ENCODE measurements at regions not wholly inside any gene's neighbourhood (a gene's known extent, or its start where the extent isn't known, plus 50 kb on each side); places are given as distances from the start of the nearest gene placed in this dataset.
A peak's percentile ranks its signal among the peaks of the same experiment; 100 is the strongest.

DNA sequence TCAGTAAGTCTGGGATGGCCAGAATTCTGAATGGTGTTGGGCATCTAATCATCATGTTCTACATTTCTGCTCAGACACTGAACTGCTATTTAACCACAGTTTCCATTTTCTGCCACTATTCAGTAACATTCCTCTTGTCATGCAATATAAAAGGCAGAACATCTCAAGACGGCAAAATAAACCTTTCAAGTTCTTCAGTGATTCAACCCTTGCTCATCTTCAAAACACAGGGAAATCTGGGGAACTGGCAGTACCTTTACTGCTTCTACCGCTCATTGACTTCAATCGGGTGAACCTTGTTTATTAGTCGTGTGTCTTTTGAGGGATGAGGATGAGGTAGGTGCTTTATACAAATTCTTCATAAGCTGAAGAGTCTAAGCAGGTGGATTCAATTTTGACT is 184.7 kb upstream of the ANK3 start:
- DNase-seq: no peak
- Histone ChIP-seq H3K4me1 (ENCODE audit: control extremely low read depth in 1 of 4, control insufficient read depth in 4 of 4, insufficient read depth in 4 of 4, low read length in 3 of 4) (peaks cover 0 to 9% (median 6%) of the 10 kb centered on the region in 4 experiments), H3K4me3 (ENCODE audit: control insufficient read depth in 1 of 7, extremely low read depth in 1 of 7, insufficient read depth in 4 of 7, low read depth in 2 of 7, low read length in 6 of 7) (no peak overlapping the region), H3K36me3 (ENCODE audit: control insufficient read depth in 4 of 4, insufficient read depth in 4 of 4, low read length in 3 of 4) (no peaks in the 10 kb centered on the region), H3K27ac (ENCODE audit: insufficient read depth in 1 of 2, low read depth in 1 of 2, low read length in 2 of 2, poor library complexity in 1 of 2, severe bottlenecking in 2 of 2) (no peak overlapping the region), H3K9me3 (ENCODE audit: control extremely low read depth in 1 of 5, control insufficient read depth in 4 of 5, insufficient read depth in 2 of 5, low read depth in 1 of 5, low read length in 4 of 5) (peaks cover 0 to 3% (median 0%) of the 10 kb centered on the region in 5 experiments), H3K27me3 (replicated peaks in 2 of 5; ENCODE audit: control insufficient read depth in 4 of 5, insufficient read depth in 5 of 5, low read length in 4 of 5) (no peaks in the 10 kb centered on the region)
- ChIA-PET POLR2A (no interaction called here), CTCF (no interaction called here)
- 100% methylated on average over 1 of the region's 4 CpGs for WGBS (ENCODE audit: insufficient coverage)

DNA sequence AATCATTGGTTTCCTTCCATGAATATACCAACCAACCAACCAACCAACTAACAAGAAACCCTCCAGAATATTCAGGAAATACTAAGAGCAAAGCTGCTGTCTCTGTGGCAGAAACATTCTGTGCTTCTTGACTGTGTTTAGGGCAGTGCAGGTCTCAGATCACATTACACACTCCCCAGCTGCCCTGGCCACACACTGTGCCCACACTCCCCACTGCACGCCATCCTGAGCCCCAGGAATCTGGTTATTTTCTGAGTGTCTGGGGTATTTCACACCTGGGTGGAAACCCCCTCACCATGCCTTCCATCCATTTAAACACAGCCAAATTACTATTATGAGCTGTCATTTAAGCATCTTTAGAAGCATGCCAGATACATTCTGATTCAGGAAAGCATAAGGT is 183.7 kb upstream of the ANK3 start:
- peak in 1 of 3 donors; percentile 34 for DNase-seq
- H3K27ac ChIP-seq (ENCODE audit: insufficient read depth in 1 of 2, low read depth in 1 of 2, low read length in 2 of 2, poor library complexity in 1 of 2, severe bottlenecking in 2 of 2): no peak overlapping the region
- no peak overlapping the region for H3K4me3 ChIP-seq (ENCODE audit: control insufficient read depth in 1 of 7, extremely low read depth in 1 of 7, insufficient read depth in 4 of 7, low read depth in 2 of 7, low read length in 6 of 7)

DNA sequence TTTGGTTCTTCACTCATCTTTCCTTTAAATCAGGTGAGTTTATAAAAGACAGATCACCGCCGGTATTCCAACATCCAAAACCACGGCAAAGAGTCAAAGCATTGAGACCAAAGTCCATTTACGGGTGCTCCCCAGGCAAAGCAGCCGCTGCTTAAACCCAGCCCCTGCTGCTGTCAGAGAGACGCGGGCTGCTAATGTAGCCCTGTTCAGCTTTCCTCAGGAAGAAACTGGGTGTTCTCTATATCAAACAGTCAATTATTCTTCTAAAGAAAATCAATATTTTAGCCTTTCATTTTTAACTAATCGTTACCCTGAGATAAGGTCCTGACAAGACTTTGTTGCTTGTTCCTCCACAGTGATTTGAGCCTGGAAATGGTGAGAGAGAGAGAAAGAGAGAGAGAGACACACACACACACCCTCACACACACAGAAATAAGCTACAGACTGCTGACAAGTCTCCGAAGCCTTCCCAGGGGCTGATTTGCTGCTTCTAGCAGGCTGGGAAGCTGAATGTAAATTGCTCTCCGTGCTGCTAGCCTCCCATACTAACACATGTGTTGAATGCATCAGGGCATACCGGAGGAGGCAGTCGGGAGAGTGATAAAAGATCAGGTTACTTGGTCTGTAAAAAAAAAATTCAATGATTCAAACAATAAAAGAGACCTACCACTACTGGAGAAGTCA is 183.0 kb upstream of the ANK3 start:
- Histone ChIP-seq H3K36me3 (ENCODE audit: control insufficient read depth in 4 of 4, insufficient read depth in 4 of 4, low read length in 3 of 4) (no peaks in the 10 kb centered on the region), H3K4me1 (ENCODE audit: control extremely low read depth in 1 of 4, control insufficient read depth in 4 of 4, insufficient read depth in 4 of 4, low read length in 3 of 4) (peaks cover 0 to 9% (median 6%) of the 10 kb centered on the region in 4 experiments), H3K27ac (ENCODE audit: insufficient read depth in 1 of 2, low read depth in 1 of 2, low read length in 2 of 2, poor library complexity in 1 of 2, severe bottlenecking in 2 of 2) (peak overlapping the region in 1 of 2 experiments; percentile 62), H3K27me3 (replicated peaks in 2 of 5; ENCODE audit: control insufficient read depth in 4 of 5, insufficient read depth in 5 of 5, low read length in 4 of 5) (no peaks in the 10 kb centered on the region), H3K4me3 (ENCODE audit: control insufficient read depth in 1 of 7, extremely low read depth in 1 of 7, insufficient read depth in 4 of 7, low read depth in 2 of 7, low read length in 6 of 7) (peak overlapping the region in 6 of 7 experiments; percentile 53 to 81 (median 64)), H3K9me3 (ENCODE audit: control extremely low read depth in 1 of 5, control insufficient read depth in 4 of 5, insufficient read depth in 2 of 5, low read depth in 1 of 5, low read length in 4 of 5) (peaks cover 0 to 5% (median 1%) of the 10 kb centered on the region in 5 experiments)
- 1% methylated on average over 9 of the region's 12 CpGs for WGBS (ENCODE audit: insufficient coverage)
- ChIA-PET POLR2A (interaction anchor here (0.5 kb wide), 1 partner anchor 852 kb away, joined by 3 read pairs; no protein-coding TSS in a partner anchor), CTCF (interaction anchor here (1.9 kb wide), 1 partner anchor 9 kb away, joined by 4 read pairs; no protein-coding TSS in a partner anchor)
- DNase-seq: peak; percentile 14 to 73 (median 54)

More for the DNA sequence above, 183.7 kb upstream of the ANK3 start:
- Histone ChIP-seq H3K4me1 (ENCODE audit: control extremely low read depth in 1 of 4, control insufficient read depth in 4 of 4, insufficient read depth in 4 of 4, low read length in 3 of 4) (peaks cover 0 to 9% (median 6%) of the 10 kb centered on the region in 4 experiments), H3K9me3 (ENCODE audit: control extremely low read depth in 1 of 5, control insufficient read depth in 4 of 5, insufficient read depth in 2 of 5, low read depth in 1 of 5, low read length in 4 of 5) (peaks cover 0 to 3% (median 0%) of the 10 kb centered on the region in 5 experiments), H3K36me3 (ENCODE audit: control insufficient read depth in 4 of 4, insufficient read depth in 4 of 4, low read length in 3 of 4) (no peaks in the 10 kb centered on the region), H3K27me3 (replicated peaks in 2 of 5; ENCODE audit: control insufficient read depth in 4 of 5, insufficient read depth in 5 of 5, low read length in 4 of 5) (no peaks in the 10 kb centered on the region)
- ChIA-PET CTCF (interaction anchor here (1.9 kb wide), 1 partner anchor 10 kb away, joined by 4 read pairs; no protein-coding TSS in a partner anchor), POLR2A (no interaction called here)
- no CpG with 5 or more reads among the region's 1 CpG for WGBS (ENCODE audit: insufficient coverage)

DNA sequence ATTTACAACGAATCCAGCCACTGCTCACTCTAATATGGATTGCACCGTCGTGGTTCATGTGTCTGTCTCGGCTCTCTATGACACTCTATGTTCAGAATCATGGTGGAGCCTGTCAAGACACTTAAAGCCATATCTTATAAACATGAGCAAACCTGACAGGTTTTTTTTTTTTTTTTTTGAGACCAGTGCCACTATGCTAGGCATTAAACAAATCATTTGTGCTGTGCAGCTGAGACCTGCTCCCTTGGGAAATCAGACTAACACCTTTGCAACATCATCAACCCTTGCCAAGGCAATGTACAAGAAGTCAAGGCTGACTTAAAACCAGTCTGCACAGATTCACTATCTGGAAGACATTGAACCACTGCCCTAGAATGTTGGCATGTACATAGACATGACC is 181.2 kb upstream of the ANK3 start:
- CTCF ChIA-PET: interaction anchor here (0.6 to 0.8 kb wide), 2 partner anchors 12 to 62 kb away, joined by 3 read pairs; no protein-coding TSS in a partner anchor
- WGBS (ENCODE audit: insufficient coverage): 93% methylated on average over 4 of the region's 4 CpGs
- Histone ChIP-seq H3K4me3 (ENCODE audit: control insufficient read depth in 1 of 7, extremely low read depth in 1 of 7, insufficient read depth in 4 of 7, low read depth in 2 of 7, low read length in 6 of 7) (no peak overlapping the region), H3K36me3 (ENCODE audit: control insufficient read depth in 4 of 4, insufficient read depth in 4 of 4, low read length in 3 of 4) (no peaks in the 10 kb centered on the region), H3K27me3 (replicated peaks in 2 of 5; ENCODE audit: control insufficient read depth in 4 of 5, insufficient read depth in 5 of 5, low read length in 4 of 5) (no peaks in the 10 kb centered on the region), H3K27ac (ENCODE audit: insufficient read depth in 1 of 2, low read depth in 1 of 2, low read length in 2 of 2, poor library complexity in 1 of 2, severe bottlenecking in 2 of 2) (no peak overlapping the region), H3K9me3 (ENCODE audit: control extremely low read depth in 1 of 5, control insufficient read depth in 4 of 5, insufficient read depth in 2 of 5, low read depth in 1 of 5, low read length in 4 of 5) (peaks cover 3 to 16% (median 6%) of the 10 kb centered on the region in 5 experiments), H3K4me1 (ENCODE audit: control extremely low read depth in 1 of 4, control insufficient read depth in 4 of 4, insufficient read depth in 4 of 4, low read length in 3 of 4) (peaks cover 0 to 6% (median 1%) of the 10 kb centered on the region in 4 experiments)
- POLR2A ChIA-PET: no interaction called here
- DNase-seq: no peak

DNA sequence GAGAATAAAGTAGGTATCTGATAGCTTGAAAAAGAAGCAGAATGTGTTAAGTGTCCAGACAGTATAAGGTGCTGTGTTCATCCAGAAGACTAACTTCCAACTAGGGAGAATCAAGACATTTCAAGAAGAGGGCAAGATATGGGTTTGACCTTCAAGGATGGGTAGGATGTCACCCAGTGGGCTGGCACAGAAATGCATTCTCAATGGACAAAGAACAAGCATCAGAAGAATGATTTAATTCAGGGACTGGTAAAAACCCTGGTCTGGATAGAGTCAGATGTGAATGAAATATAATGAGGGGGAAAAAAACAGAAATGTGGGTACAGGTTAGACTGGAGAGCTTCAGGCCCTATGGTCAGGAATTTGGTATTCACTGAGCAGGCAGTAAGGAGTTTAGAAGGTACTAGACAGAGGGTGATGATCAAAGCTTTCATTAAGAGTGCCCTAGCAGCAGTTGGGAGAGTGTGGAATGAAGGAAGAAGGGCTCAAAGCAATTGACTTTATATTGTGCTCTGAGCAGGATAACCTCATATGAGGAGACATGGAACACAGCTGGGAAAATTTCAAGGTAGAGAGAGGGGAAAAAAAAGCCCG is 180.7 kb upstream of the ANK3 start:
- Histone ChIP-seq H3K9me3 (ENCODE audit: control extremely low read depth in 1 of 5, control insufficient read depth in 4 of 5, insufficient read depth in 2 of 5, low read depth in 1 of 5, low read length in 4 of 5) (peaks cover 3 to 19% (median 8%) of the 10 kb centered on the region in 5 experiments), H3K4me3 (ENCODE audit: control insufficient read depth in 1 of 7, extremely low read depth in 1 of 7, insufficient read depth in 4 of 7, low read depth in 2 of 7, low read length in 6 of 7) (no peak overlapping the region), H3K4me1 (ENCODE audit: control extremely low read depth in 1 of 4, control insufficient read depth in 4 of 4, insufficient read depth in 4 of 4, low read length in 3 of 4) (peaks cover 0 to 5% (median 1%) of the 10 kb centered on the region in 4 experiments), H3K27me3 (replicated peaks in 2 of 5; ENCODE audit: control insufficient read depth in 4 of 5, insufficient read depth in 5 of 5, low read length in 4 of 5) (no peaks in the 10 kb centered on the region), H3K27ac (ENCODE audit: insufficient read depth in 1 of 2, low read depth in 1 of 2, low read length in 2 of 2, poor library complexity in 1 of 2, severe bottlenecking in 2 of 2) (no peak overlapping the region), H3K36me3 (ENCODE audit: control insufficient read depth in 4 of 4, insufficient read depth in 4 of 4, low read length in 3 of 4) (no peaks in the 10 kb centered on the region)
- DNase-seq: no peak
- ChIA-PET POLR2A (no interaction called here), CTCF (no interaction called here)
- 100% methylated on average over 1 of the region's 1 CpG for WGBS (ENCODE audit: insufficient coverage)

DNA sequence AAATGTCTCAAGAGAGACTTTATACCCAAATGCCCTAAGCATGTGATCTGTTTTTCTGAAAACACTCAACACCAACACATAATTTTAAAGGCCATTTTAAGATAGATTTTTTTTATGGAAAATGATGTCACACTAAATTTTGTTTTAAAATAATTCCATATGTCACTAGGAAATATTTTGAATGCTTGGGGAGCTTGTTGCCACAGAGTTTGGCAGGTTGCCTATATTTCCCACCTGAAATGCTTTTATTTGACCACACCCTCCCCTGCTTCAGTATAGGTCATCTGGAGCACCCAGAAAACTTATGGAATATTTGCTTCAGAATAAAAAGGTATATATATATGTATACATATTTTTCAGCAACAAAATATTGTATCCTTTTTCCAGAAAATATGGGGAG is 180.0 kb upstream of the ANK3 start:
- no peaks in the 10 kb centered on the region for H3K27me3 ChIP-seq (replicated peaks in 2 of 5; ENCODE audit: control insufficient read depth in 4 of 5, insufficient read depth in 5 of 5, low read length in 4 of 5)
- no peaks in the 10 kb centered on the region for H3K36me3 ChIP-seq (ENCODE audit: control insufficient read depth in 4 of 4, insufficient read depth in 4 of 4, low read length in 3 of 4)
- POLR2A ChIA-PET: no interaction called here
- H3K27ac ChIP-seq (ENCODE audit: insufficient read depth in 1 of 2, low read depth in 1 of 2, low read length in 2 of 2, poor library complexity in 1 of 2, severe bottlenecking in 2 of 2): no peak overlapping the region
- H3K9me3 ChIP-seq (ENCODE audit: control extremely low read depth in 1 of 5, control insufficient read depth in 4 of 5, insufficient read depth in 2 of 5, low read depth in 1 of 5, low read length in 4 of 5): peaks cover 6 to 26% (median 8%) of the 10 kb centered on the region in 5 experiments
- peaks cover 0 to 5% (median 1%) of the 10 kb centered on the region in 4 experiments for H3K4me1 ChIP-seq (ENCODE audit: control extremely low read depth in 1 of 4, control insufficient read depth in 4 of 4, insufficient read depth in 4 of 4, low read length in 3 of 4)
- CTCF ChIA-PET: interaction anchor here (1.1 kb wide), 1 partner anchor 9 kb away, joined by 3 read pairs; no protein-coding TSS in a partner anchor
- DNase-seq: no peak
- H3K4me3 ChIP-seq (ENCODE audit: control insufficient read depth in 1 of 7, extremely low read depth in 1 of 7, insufficient read depth in 4 of 7, low read depth in 2 of 7, low read length in 6 of 7): no peak overlapping the region

DNA sequence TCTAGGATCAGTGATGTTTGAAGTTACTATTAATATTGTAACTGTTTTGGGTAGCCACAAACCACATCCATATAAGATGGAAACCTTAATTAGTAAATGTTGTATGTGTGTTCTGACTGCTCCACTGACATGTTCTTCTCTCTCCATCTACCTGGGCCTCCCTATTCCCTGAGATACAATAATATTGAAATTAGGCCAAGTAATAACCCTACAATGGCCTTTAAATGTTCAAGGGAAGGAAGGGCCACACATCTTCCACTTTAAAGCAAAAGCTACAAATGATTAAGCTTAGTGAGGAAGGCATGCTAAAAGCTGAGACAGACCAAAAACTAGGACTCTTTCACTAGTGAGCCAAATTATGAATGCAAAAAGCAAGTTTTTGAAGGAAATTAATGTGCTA is 176.4 kb upstream of the ANK3 start:
- Histone ChIP-seq H3K27me3 (replicated peaks in 2 of 5; ENCODE audit: control insufficient read depth in 4 of 5, insufficient read depth in 5 of 5, low read length in 4 of 5) (no peaks in the 10 kb centered on the region), H3K27ac (ENCODE audit: insufficient read depth in 1 of 2, low read depth in 1 of 2, low read length in 2 of 2, poor library complexity in 1 of 2, severe bottlenecking in 2 of 2) (no peak overlapping the region), H3K36me3 (ENCODE audit: control insufficient read depth in 4 of 4, insufficient read depth in 4 of 4, low read length in 3 of 4) (no peaks in the 10 kb centered on the region), H3K4me3 (ENCODE audit: control insufficient read depth in 1 of 7, extremely low read depth in 1 of 7, insufficient read depth in 4 of 7, low read depth in 2 of 7, low read length in 6 of 7) (no peak overlapping the region), H3K9me3 (ENCODE audit: control extremely low read depth in 1 of 5, control insufficient read depth in 4 of 5, insufficient read depth in 2 of 5, low read depth in 1 of 5, low read length in 4 of 5) (peaks cover 6 to 26% (median 8%) of the 10 kb centered on the region in 5 experiments), H3K4me1 (ENCODE audit: control extremely low read depth in 1 of 4, control insufficient read depth in 4 of 4, insufficient read depth in 4 of 4, low read length in 3 of 4) (peaks cover 0 to 6% (median 1%) of the 10 kb centered on the region in 4 experiments)
- ChIA-PET CTCF (interaction anchor here (0.6 kb wide), 1 partner anchor 70 kb away, joined by 3 read pairs; no protein-coding TSS in a partner anchor), POLR2A (no interaction called here)
- DNase-seq: no peak

Data from common myeloid progenitor, CD34-positive (primary cell).